Stimulated activated CD8-positive, alpha-beta memory T cell treated with anti-CD3 and anti-CD28 coated beads, Interleukin-15, amount 100 ng/mL, for 48 hours (primary cell): ENCODE measurements at regions not wholly inside any gene's neighbourhood (a gene's known extent, or its start where the extent isn't known, plus 50 kb on each side); places are given as distances from the start of the nearest gene placed in this dataset.

Source experiments
- DNase-seq, 2 donors: peaks; one replicate each; pipeline ENCODE4 v3.0.0-alpha.2; 2020; ENCODE audit warnings: low read depth in 2 of 2

- no peak for DNase-seq
Measured at GRCh38 chr2:120477198-120477597, 131.3 kb downstream of the INHBB start.

- no peak for DNase-seq
Measured at GRCh38 chr2:120477831-120478481, 132.0 kb downstream of the INHBB start.

- no peak for DNase-seq
Measured at GRCh38 chr2:120480346-120480902, 134.5 kb downstream of the INHBB start.

- DNase-seq, result no peak
Measured at GRCh38 chr2:120480903-120481445, 135.0 kb downstream of the INHBB start.

GRCh38 chr2:120481446-120482194 is 135.7 kb downstream of the INHBB start:
- no peak for DNase-seq

GRCh38 chr2:120482334-120482733 is 136.4 kb downstream of the INHBB start:
- DNase-seq, result no peak

GRCh38 chr2:120483355-120483754 is 137.4 kb downstream of the INHBB start:
- no peak for DNase-seq

- DNase-seq, result no peak
Measured at GRCh38 chr2:120485096-120485495, 139.2 kb downstream of the INHBB start.

GRCh38 chr2:120486441-120486840 is 140.5 kb downstream of the INHBB start:
- no peak for DNase-seq

GRCh38 chr2:120486946-120487345 is 141.0 kb downstream of the INHBB start:
- no peak for DNase-seq

- no peak for DNase-seq
Measured at GRCh38 chr2:120488531-120488930, 142.6 kb downstream of the INHBB start.

- DNase-seq, result no peak
Measured at GRCh38 chr2:120489023-120489422, 143.1 kb downstream of the INHBB start.

GRCh38 chr2:120490091-120490798 is 144.3 kb downstream of the INHBB start:
- DNase-seq, result no peak

- no peak for DNase-seq
Measured at GRCh38 chr2:120491111-120491625, 145.2 kb downstream of the INHBB start.

- DNase-seq, result no peak
Measured at GRCh38 chr2:120493231-120493630, 147.3 kb downstream of the INHBB start.

GRCh38 chr2:120494446-120494845 is 148.5 kb downstream of the INHBB start:
- DNase-seq, result no peak

- no peak for DNase-seq
Measured at GRCh38 chr2:120495586-120495985, 149.7 kb downstream of the INHBB start.

- DNase-seq, result no peak
Measured at GRCh38 chr2:120496235-120496634, 150.3 kb downstream of the INHBB start.

GRCh38 chr2:120496759-120497158 is 150.8 kb downstream of the INHBB start:
- DNase-seq, result no peak

GRCh38 chr2:120497261-120497977 is 151.5 kb downstream of the INHBB start:
- no peak for DNase-seq

GRCh38 chr2:120498121-120498520 is 152.2 kb downstream of the INHBB start:
- DNase-seq, result no peak
